MM.1S (cell line): ENCODE measurements at regions not wholly inside any gene's neighbourhood (a gene's known extent, or its start where the extent isn't known, plus 50 kb on each side); places are given as distances from the start of the nearest gene placed in this dataset.

Experiments
- EZH2phosphoT487 ChIP-seq: fragments of 300-600 bp; sonication (generic); IDR thresholded peaks from 2 replicates; pipeline ENCODE4 v1.6.1; 2018; ENCODE audit warnings: antibody characterized with exemption, low read length
- TF ChIP-seq, protein P1 (sequence below): fragments of 300-600 bp; sonication (generic); IDR thresholded peaks from 2 replicates; pipeline ENCODE4 v1.5.1; 2016; ENCODE audit warnings: antibody characterized with exemption, low read length, mixed read lengths

GRCh38 chr1:30328100-30328370 is 395.4 kb downstream of the MATN1 start:
- TF ChIP-seq, protein P1, sequence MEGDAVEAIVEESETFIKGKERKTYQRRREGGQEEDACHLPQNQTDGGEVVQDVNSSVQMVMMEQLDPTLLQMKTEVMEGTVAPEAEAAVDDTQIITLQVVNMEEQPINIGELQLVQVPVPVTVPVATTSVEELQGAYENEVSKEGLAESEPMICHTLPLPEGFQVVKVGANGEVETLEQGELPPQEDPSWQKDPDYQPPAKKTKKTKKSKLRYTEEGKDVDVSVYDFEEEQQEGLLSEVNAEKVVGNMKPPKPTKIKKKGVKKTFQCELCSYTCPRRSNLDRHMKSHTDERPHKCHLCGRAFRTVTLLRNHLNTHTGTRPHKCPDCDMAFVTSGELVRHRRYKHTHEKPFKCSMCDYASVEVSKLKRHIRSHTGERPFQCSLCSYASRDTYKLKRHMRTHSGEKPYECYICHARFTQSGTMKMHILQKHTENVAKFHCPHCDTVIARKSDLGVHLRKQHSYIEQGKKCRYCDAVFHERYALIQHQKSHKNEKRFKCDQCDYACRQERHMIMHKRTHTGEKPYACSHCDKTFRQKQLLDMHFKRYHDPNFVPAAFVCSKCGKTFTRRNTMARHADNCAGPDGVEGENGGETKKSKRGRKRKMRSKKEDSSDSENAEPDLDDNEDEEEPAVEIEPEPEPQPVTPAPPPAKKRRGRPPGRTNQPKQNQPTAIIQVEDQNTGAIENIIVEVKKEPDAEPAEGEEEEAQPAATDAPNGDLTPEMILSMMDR = no peak
- TF ChIP-seq EZH2phosphoT487 = no peak
